ENCODE measurements at regions not wholly inside any gene's neighbourhood (a gene's known extent, or its start where the extent isn't known, plus 50 kb on each side); places are given as distances from the start of the nearest gene placed in this dataset.

DNA sequence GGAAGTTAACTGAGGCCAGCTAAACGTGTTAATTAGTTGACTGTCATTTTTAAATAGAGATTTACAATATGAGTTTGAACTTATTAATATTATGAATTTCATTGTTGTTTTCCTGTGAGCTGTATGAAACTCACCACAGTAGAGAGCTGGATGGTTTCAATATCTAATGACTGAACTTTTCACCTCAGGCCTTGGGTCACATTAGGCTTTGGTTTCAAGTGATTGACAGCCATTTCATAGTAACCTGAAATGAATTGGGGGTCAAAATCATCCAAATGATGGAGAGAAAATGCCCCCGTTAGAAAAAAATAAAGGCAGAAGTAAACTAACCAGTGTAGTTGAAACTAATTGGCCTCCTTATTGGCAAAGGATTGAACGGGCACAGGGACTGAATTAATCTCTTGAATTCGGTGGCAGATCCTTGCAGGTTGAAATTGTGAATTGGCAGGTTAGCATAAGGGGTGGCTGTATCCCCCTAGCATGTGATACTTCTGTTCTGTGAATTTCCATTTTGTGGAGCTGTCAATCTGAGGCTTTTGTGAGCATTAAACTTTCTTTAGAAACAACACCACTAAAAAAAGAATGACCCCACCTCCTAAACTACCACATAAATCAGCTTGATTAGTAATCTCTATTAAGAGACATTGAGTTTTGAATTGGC is 155.1 kb upstream of the MMS22L start:
- no peaks in the 10 kb centered on the region for H3K9me3 ChIP-seq
- H3K27me3 ChIP-seq (ENCODE audit: low read depth), result no peaks in the 10 kb centered on the region
- ATAC-seq, result no peak
- no peak overlapping the region for H3K4me3 ChIP-seq
- TF ChIP-seq, protein P1, sequence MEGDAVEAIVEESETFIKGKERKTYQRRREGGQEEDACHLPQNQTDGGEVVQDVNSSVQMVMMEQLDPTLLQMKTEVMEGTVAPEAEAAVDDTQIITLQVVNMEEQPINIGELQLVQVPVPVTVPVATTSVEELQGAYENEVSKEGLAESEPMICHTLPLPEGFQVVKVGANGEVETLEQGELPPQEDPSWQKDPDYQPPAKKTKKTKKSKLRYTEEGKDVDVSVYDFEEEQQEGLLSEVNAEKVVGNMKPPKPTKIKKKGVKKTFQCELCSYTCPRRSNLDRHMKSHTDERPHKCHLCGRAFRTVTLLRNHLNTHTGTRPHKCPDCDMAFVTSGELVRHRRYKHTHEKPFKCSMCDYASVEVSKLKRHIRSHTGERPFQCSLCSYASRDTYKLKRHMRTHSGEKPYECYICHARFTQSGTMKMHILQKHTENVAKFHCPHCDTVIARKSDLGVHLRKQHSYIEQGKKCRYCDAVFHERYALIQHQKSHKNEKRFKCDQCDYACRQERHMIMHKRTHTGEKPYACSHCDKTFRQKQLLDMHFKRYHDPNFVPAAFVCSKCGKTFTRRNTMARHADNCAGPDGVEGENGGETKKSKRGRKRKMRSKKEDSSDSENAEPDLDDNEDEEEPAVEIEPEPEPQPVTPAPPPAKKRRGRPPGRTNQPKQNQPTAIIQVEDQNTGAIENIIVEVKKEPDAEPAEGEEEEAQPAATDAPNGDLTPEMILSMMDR (IDR thresholded peaks at IDR 0.05), result no peak
- no peak overlapping the region for H3K27ac ChIP-seq
- intact Hi-C loops (cut with DNase I), result no loop called here
- no peaks in the 10 kb centered on the region for H3K36me3 ChIP-seq
- no peak for DNase-seq
- no peaks in the 10 kb centered on the region for H3K4me1 ChIP-seq

DNA sequence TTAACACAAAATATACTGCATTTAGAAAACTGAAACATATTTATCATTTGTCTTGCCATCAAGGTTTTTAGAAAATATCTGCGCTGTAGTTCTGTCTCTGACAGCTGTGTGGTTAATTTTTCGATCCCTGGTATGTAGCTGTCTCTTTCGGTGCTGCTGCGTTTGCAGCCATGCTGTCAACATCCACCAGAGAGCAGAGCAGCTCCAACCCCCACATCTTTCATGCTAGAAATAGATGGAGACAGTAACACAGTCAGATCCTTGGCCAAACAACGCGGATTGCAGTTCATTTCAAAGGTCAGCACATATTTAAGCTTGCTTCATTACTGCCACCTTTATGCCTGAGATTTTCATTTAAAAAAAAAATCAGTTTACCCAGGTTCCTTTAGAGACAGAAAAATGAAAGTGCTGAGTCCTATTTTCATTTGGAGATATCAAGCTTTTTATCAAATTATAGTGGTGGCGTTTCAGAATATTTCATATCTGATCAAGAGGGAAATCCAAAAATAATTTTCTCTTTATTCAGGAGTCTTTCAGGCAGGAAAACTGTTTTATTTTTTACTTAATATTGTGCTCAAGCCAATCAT is 157.7 kb upstream of the MMS22L start:
- no peak overlapping the region for H3K27ac ChIP-seq
- ATAC-seq, result no peak

DNA sequence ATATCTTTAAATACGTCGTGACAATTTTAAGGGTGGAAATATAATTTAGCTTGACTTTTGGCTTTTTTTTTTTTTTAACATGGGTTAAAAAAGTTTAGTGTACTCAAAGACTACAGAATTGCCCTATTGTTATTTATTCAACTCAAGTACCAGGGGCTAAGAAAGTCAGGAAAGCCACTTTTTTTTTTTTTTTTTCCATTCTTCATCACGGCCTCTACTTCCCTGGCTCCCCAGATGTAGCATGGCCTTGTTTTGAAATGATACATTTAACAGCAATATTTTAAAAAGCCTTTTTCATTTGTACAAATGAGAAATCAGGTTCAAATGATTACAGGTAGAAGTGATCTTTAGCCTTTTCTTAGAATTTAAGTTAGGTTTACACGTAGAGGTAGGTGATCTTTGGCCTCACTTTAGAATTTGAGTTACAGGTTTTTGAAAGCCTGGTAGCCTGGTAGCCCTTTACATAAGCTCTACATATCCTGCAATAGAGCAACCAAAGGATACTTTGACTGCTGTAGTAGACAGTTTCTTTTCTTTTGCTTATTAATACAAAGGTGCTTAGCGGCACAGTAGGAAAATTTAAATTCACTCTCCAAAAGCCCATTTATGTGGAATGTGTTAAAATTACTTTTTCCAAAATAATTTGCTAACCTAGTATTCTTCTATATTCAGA is 160.5 kb upstream of the MMS22L start:
- DNase-seq (no peak), ATAC-seq (no peak)
- Histone ChIP-seq H3K36me3 (no peaks in the 10 kb centered on the region), H3K4me1 (no peaks in the 10 kb centered on the region), H3K9me3 (no peaks in the 10 kb centered on the region), H3K27me3 (ENCODE audit: low read depth) (no peaks in the 10 kb centered on the region), H3K27ac (no peak overlapping the region), H3K4me3 (no peak overlapping the region)
- TF ChIP-seq, protein P1 (IDR thresholded peaks at IDR 0.05), result no peak
- intact Hi-C loops (cut with DNase I), result no loop called here

More for the DNA sequence above, 157.7 kb upstream of the MMS22L start:
- DNase-seq, result no peak
- H3K27me3 ChIP-seq (ENCODE audit: low read depth), result no peaks in the 10 kb centered on the region
- no peaks in the 10 kb centered on the region for H3K9me3 ChIP-seq
- TF ChIP-seq, protein P1 (IDR thresholded peaks at IDR 0.05), result no peak
- no peaks in the 10 kb centered on the region for H3K4me1 ChIP-seq
- no peaks in the 10 kb centered on the region for H3K36me3 ChIP-seq
- intact Hi-C loops (cut with DNase I), result no loop called here
- H3K4me3 ChIP-seq, result no peak overlapping the region

DNA sequence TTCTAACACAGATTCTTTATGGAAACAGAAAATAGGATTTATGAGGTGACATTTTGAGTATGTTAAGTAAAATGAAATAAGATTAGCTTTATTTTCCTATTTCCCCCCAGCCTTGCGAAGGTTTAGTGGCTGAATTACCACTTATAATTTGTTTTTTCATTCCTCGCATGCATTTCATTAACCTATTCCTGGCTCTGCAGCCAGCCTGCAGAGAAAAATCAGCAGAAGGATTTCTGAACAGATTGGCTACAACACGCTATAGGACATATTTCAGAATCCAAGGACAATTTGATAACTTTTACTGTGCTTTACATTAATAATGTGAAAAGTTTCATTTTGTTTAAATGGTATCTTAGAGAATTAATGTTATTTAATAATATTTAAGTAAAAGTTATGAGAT is 162.4 kb upstream of the MMS22L start:
- no peak overlapping the region for H3K27ac ChIP-seq
- intact Hi-C loops (cut with DNase I), result no loop called here
- ATAC-seq (no peak), DNase-seq (no peak)
- TF ChIP-seq, protein P1 (IDR thresholded peaks at IDR 0.05), result no peak
- H3K36me3 ChIP-seq, result no peaks in the 10 kb centered on the region
- no peaks in the 10 kb centered on the region for H3K9me3 ChIP-seq
- H3K4me1 ChIP-seq, result no peaks in the 10 kb centered on the region
- H3K4me3 ChIP-seq, result no peak overlapping the region
- no peaks in the 10 kb centered on the region for H3K27me3 ChIP-seq (ENCODE audit: low read depth)

GRCh38 chr6:97449444-97449966 is 166.5 kb upstream of the MMS22L start:
- no peak for DNase-seq
- H3K27ac ChIP-seq, result no peak overlapping the region
- no peaks in the 10 kb centered on the region for H3K36me3 ChIP-seq
- H3K4me3 ChIP-seq, result no peak overlapping the region
- intact Hi-C loops (cut with DNase I), result no loop called here
- H3K9me3 ChIP-seq, result no peaks in the 10 kb centered on the region
- no peaks in the 10 kb centered on the region for H3K4me1 ChIP-seq
- H3K27me3 ChIP-seq (ENCODE audit: low read depth), result no peaks in the 10 kb centered on the region
- no peak for ATAC-seq
- TF ChIP-seq, protein P1 (IDR thresholded peaks at IDR 0.05), result no peak
